ENCODE measurements at regions not wholly inside any gene's neighbourhood (a gene's known extent, or its start where the extent isn't known, plus 50 kb on each side); places are given as distances from the start of the nearest gene placed in this dataset.

DNA sequence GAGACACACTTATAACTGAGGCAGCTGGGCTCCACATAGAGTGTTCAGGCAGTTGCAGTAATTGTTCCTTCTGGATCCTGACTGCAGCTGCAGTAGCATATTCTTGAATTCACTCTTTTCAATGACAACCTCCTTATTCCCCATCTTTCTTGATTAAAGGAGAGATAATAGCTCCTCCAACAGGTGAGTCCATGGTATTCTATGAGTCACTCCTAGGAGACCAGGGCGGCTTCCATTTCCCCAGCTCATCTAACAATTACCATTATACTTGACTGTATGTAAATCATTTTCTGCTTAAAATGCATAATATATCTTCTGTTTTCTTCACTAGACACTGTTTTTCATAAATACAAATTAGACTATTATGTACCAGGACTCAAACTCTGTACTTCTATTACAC lies 62.4 kb downstream of the TENT5A start:
- TF ChIP-seq, protein P1, sequence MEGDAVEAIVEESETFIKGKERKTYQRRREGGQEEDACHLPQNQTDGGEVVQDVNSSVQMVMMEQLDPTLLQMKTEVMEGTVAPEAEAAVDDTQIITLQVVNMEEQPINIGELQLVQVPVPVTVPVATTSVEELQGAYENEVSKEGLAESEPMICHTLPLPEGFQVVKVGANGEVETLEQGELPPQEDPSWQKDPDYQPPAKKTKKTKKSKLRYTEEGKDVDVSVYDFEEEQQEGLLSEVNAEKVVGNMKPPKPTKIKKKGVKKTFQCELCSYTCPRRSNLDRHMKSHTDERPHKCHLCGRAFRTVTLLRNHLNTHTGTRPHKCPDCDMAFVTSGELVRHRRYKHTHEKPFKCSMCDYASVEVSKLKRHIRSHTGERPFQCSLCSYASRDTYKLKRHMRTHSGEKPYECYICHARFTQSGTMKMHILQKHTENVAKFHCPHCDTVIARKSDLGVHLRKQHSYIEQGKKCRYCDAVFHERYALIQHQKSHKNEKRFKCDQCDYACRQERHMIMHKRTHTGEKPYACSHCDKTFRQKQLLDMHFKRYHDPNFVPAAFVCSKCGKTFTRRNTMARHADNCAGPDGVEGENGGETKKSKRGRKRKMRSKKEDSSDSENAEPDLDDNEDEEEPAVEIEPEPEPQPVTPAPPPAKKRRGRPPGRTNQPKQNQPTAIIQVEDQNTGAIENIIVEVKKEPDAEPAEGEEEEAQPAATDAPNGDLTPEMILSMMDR (IDR thresholded peaks at IDR 0.05), result no peak
- no peak for TF ChIP-seq POLR2A (IDR thresholded peaks at IDR 0.05)
